ENCODE measurements at regions not wholly inside any gene's neighbourhood (a gene's known extent, or its start where the extent isn't known, plus 50 kb on each side); places are given as distances from the start of the nearest gene placed in this dataset.
"Not testable (repeated sequence)": the region's sequence is repeated elsewhere in the genome, so short reads cannot be mapped to it uniquely, and the experiment has no call there.

GRCh38 chr2:16393500-16394071, 272.0 kb downstream of the CYRIA start:
- H3K4me3 Mint-ChIP-seq (ENCODE audit: unreplicated experiment): no peak overlapping the region
- DNase-seq (ENCODE audit: extremely low spot score, unreplicated experiment): no peak
- H3K27me3 Mint-ChIP-seq (ENCODE audit: unreplicated experiment): no peaks in the 10 kb centered on the region
- H3K4me1 Mint-ChIP-seq (ENCODE audit: unreplicated experiment): no peaks in the 10 kb centered on the region
- no peak for TF ChIP-seq CTCF (IDR thresholded peaks at IDR 0.05)
- no peak overlapping the region for H3K27ac Mint-ChIP-seq (ENCODE audit: unreplicated experiment)
- H3K9me3 Mint-ChIP-seq (ENCODE audit: unreplicated experiment): peaks cover 5% of the 10 kb centered on the region
- H3K36me3 Mint-ChIP-seq (ENCODE audit: unreplicated experiment): no peaks in the 10 kb centered on the region

- no peaks in the 10 kb centered on the region for H3K36me3 Mint-ChIP-seq (ENCODE audit: unreplicated experiment)
- H3K4me1 Mint-ChIP-seq (ENCODE audit: unreplicated experiment): no peaks in the 10 kb centered on the region
- DNase-seq (ENCODE audit: extremely low spot score, unreplicated experiment): no peak
- H3K9me3 Mint-ChIP-seq (ENCODE audit: unreplicated experiment): peaks cover 5% of the 10 kb centered on the region
- no peak for TF ChIP-seq CTCF (IDR thresholded peaks at IDR 0.05)
- no peak overlapping the region for H3K27ac Mint-ChIP-seq (ENCODE audit: unreplicated experiment)
- no peak overlapping the region for H3K4me3 Mint-ChIP-seq (ENCODE audit: unreplicated experiment)
- no peaks in the 10 kb centered on the region for H3K27me3 Mint-ChIP-seq (ENCODE audit: unreplicated experiment)
Measured at GRCh38 chr2:16392647-16393499, 272.8 kb downstream of the CYRIA start.

- H3K4me1 Mint-ChIP-seq (ENCODE audit: unreplicated experiment): no peaks in the 10 kb centered on the region
- H3K9me3 Mint-ChIP-seq (ENCODE audit: unreplicated experiment): peaks cover 5% of the 10 kb centered on the region
- TF ChIP-seq CTCF (IDR thresholded peaks at IDR 0.05): no peak
- no peak overlapping the region for H3K4me3 Mint-ChIP-seq (ENCODE audit: unreplicated experiment)
- no peak for DNase-seq (ENCODE audit: extremely low spot score, unreplicated experiment)
- H3K27ac Mint-ChIP-seq (ENCODE audit: unreplicated experiment): no peak overlapping the region
- H3K36me3 Mint-ChIP-seq (ENCODE audit: unreplicated experiment): no peaks in the 10 kb centered on the region
- no peaks in the 10 kb centered on the region for H3K27me3 Mint-ChIP-seq (ENCODE audit: unreplicated experiment)
Measured at GRCh38 chr2:16391986-16392385, 273.6 kb downstream of the CYRIA start.

GRCh38 chr2:16390561-16390960, 275.1 kb downstream of the CYRIA start:
- no peaks in the 10 kb centered on the region for H3K36me3 Mint-ChIP-seq (ENCODE audit: unreplicated experiment)
- no peaks in the 10 kb centered on the region for H3K27me3 Mint-ChIP-seq (ENCODE audit: unreplicated experiment)
- DNase-seq (ENCODE audit: extremely low spot score, unreplicated experiment): no peak
- TF ChIP-seq CTCF (IDR thresholded peaks at IDR 0.05): no peak
- H3K4me1 Mint-ChIP-seq (ENCODE audit: unreplicated experiment): no peaks in the 10 kb centered on the region
- no peak overlapping the region for H3K27ac Mint-ChIP-seq (ENCODE audit: unreplicated experiment)
- H3K9me3 Mint-ChIP-seq (ENCODE audit: unreplicated experiment): peaks cover 5% of the 10 kb centered on the region
- no peak overlapping the region for H3K4me3 Mint-ChIP-seq (ENCODE audit: unreplicated experiment)

- H3K27me3 Mint-ChIP-seq (ENCODE audit: unreplicated experiment): no peaks in the 10 kb centered on the region
- TF ChIP-seq CTCF (IDR thresholded peaks at IDR 0.05): no peak
- no peak overlapping the region for H3K27ac Mint-ChIP-seq (ENCODE audit: unreplicated experiment)
- H3K4me3 Mint-ChIP-seq (ENCODE audit: unreplicated experiment): no peak overlapping the region
- H3K9me3 Mint-ChIP-seq (ENCODE audit: unreplicated experiment): peaks cover 5% of the 10 kb centered on the region
- H3K36me3 Mint-ChIP-seq (ENCODE audit: unreplicated experiment): no peaks in the 10 kb centered on the region
- H3K4me1 Mint-ChIP-seq (ENCODE audit: unreplicated experiment): no peaks in the 10 kb centered on the region
- no peak for DNase-seq (ENCODE audit: extremely low spot score, unreplicated experiment)
Measured at GRCh38 chr2:16389611-16390010, 276.0 kb downstream of the CYRIA start.

- H3K36me3 Mint-ChIP-seq (ENCODE audit: unreplicated experiment); H3K9me3 Mint-ChIP-seq (ENCODE audit: unreplicated experiment); H3K4me3 Mint-ChIP-seq (ENCODE audit: unreplicated experiment); H3K27me3 Mint-ChIP-seq (ENCODE audit: unreplicated experiment); H3K27ac Mint-ChIP-seq (ENCODE audit: unreplicated experiment); H3K4me1 Mint-ChIP-seq (ENCODE audit: unreplicated experiment); DNase-seq (ENCODE audit: extremely low spot score, unreplicated experiment): not testable (repeated sequence)
Measured at GRCh38 chr2:16388199-16388830, 277.3 kb downstream of the CYRIA start.

All from osteocyte (in vitro differentiated cells).